GM21717 (cell line): ENCODE measurements at regions not wholly inside any gene's neighbourhood (a gene's known extent, or its start where the extent isn't known, plus 50 kb on each side); places are given as distances from the start of the nearest gene placed in this dataset.

Experiments
- ATAC-seq: cut with Tn5 transposase; IDR thresholded peaks from one replicate; pipeline ENCODE4 v1.9.1; 2021; ENCODE audit warnings: mild to moderate bottlenecking, moderate library complexity; ENCODE audit not compliant: unreplicated experiment

DNA sequence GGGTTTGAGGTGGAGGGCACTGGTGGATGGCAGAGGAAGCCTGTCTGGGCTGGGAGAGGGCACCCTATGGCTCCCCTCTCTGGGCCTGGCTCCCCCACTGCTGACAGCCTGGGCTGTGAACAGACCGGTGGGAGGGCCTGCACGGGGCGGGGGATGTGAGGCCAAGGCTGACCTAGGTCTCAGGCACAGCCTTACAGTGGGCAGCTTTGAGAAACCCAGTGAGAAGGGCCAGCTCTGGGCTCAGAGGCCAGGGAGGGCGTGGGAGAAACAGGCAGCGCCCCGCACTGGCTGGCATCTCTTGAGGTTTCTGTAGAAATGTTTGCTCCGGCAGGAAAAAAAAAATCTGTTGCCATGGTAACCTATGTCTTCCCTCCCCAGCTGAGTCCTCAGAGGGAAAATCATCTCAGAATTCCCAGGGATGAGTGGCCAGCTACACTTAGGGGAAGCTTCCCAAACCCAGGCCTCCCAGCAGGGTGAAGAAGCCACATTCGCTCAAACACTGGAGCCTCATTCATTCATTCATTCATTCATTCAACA, 71.7 kb upstream of the TAF1B start:
- no peak for ATAC-seq

DNA sequence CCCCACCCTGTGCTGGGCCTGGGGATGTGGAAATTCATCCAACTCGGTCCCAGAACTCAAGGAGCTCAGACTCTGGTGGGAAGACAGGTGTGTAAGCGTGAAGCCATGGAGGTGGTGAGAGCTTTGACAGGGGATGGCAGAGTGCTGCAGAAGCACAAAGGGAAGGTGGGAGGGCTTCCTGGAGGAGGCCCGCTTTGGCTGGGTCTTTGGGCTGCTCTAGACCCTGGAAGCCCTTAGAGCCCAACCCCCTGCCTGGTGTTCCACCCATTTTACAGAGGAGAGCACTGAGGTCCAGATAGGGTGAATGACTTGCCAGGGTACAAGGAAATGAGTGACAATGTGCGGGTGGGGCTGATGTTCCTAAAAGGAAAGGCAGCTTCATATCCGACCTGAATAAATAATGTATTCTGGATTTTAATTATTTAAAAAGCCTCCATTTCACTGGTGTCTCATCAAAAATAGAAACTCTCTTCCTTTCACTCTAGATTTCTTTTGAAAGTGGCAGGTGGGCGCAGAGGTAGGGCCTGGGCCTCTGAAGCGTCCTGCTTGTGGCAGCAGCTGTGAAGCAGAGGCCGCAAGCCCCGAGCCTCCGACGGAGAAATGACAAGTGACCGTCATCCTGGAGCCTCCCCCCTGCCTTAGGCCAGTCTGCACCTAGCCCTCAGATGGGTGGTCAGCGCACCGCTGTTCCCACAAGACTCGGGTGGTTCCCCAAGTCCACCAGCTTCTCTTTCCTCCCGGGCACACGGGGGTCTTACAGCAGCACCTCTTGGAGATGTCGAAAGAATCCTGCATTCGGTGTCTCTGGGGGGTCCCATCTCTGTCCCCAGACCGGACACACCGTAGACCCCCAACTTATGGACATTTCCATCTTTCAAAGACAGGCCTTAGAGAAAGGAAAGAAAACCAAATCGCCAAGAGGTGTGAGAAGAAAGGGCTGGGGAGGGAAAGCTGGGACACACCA, 71.0 kb upstream of the TAF1B start:
- no peak for ATAC-seq

DNA sequence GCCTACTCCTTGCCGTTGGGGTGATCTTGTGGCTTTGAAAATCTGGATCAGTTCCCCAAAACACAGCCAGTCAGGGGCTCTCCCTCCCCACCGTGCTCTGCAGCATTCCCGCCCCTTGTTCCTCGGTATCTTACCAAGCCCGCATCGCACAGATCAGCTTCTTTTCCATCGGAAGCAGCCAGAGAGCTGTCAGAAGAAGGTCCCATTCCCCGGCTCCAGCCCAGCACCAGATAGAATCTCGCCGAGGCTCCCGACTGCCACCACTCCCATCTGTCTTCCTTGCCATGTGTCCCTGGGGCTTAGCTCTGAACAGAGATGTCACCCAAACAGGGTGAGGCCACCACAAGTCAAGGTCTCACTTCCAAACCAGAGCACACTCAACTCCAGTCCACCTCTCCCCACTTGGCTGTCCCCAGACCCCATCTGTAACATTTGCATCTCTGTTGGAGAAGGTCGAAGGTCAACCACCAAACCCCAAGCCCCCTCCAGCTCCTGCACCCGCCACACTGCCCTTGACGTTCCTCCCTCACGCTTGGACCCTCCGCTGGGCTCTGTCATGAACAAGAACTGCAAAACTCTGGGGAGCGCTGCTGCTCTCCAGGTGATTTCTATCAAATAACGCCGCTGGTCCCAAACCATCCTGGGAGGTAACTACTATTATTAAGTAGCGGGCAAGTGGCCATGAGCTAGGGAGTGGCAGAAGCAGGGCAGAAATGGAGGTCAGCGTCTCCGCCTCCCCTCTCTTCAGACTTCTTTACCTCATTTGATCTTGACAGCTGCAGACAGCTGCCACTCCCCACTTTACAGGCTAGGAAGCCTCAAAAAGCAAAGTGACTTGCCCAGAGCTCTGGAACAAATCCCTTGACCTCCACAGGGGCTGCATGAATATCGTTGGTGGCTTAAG, 70.0 kb upstream of the TAF1B start:
- ATAC-seq, result no peak

DNA sequence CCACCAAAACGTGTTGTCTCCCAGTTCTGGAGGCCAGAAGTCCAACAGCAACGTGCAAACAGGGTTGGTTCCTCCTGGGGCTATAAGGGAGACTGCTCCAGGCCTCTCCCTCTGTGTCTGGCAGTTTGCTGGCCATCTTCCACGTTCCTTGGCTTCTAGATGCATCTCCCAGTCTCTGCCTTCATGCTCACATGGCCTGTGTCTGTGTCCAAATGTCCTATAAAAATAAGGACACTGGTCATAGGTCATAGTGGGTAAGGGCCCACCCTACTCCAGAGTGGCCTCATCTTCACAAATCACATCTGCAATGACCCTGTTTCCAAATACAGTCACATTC, 69.4 kb upstream of the TAF1B start:
- no peak for ATAC-seq

DNA sequence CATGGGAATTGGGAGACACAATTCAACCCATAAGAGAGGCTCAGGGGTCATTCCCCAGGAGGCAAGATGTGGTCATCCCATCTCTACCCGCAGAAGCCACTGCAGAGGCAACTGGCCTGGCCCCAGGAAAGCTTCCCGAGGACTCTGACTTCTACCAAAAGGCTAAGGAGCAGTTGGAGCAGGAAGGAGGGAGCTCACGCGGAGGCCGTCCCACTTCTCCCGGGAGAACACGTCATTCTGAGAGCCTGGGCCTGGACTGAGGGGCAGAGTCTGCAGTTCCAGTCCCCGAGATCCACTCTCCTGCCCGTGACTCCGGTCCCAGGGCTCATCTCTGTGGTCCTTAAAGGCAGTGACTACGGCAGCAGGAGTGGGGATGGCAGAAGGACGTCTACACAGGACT, 69.0 kb upstream of the TAF1B start:
- ATAC-seq, result no peak

DNA sequence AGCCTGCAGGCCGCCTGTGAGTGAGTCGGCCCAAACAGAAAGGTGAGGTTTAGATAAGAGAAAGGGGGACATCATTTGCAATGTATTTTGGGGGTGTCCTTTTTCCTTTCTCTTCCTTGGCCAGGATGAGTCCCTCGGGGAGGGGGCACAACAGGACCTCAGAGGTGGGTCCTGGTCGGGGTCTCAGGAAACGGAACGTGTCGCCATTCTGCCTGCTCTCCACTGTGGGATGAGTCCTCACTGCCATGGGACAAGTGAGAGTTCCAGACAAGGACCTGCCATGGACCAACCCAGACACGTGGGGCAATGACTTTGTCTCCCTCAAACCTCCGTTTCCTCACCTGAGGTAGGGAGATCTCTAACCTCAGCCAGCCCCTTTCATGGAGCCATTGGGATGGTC, 67.9 kb upstream of the TAF1B start:
- no peak for ATAC-seq

DNA sequence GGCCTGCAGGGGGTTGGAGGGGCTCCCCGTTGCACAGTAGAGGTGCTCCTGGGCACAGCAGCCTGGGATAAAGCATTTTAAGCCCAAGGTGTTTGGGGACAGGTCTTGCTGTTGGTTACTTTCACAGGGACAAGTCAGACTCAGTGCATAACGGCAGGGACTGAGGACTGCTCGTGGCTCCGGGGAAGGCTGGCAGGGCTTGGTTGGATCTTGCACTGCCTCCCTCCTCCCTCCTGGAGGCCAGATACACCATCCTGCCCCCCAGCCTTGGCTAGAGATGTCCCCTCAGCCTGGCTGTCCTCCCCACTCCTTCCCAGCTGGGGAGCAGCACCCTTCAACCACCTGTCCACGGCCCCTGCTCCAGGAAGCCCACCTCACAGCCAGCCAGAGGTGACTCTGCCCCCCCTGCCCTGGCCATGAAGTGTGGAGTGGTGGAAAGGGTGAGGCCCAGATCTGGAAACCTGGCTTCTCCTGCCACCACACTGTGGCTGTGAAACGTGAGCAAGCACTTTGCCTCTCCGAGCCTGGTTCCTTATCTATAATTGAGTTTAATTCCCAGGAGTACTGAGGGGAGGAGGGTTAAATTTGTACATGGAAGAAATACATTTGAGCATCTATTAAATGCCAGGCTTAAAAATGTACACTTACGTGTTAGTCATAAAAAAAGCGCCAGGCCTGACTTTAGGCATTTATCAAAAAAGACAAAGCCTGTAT, 67.1 kb upstream of the TAF1B start:
- ATAC-seq, result no peak

DNA sequence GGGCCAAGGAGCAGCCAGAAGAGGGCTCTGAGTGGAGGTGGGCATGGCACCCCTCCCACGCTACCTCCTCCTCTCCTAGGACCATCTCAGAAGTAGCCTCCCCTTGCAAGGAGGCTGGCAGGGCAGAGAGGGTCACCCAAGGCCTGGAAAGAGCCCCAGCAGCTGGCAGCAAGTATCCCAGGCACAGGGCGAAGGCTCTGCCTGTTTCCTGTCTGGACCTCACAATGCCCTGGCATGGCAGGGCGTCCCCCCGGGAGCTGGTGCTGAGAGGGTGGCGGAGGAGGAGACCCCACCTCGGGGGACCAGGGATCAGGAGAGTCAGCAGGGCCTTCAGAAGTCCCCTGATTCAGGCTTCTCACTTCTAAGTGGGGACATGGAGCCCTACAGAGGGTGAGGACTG, 66.2 kb upstream of the TAF1B start:
- no peak for ATAC-seq

DNA sequence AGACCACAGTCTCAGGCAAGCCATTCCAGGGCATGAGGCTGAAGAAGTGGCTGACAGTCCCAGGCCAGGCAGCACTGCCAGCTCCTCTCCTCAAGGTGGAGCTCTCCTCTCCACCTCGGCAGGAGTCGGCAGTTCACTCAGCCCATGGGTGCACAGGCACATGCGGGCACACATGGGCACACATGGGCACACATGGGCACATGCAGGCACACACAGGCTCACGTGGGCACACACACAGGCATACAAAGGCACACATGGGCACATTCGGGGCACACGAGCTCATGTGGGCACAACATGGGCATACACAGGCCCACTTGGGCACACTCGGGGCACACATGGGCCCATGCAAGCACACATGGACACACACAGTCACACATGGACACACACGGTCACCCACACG, 65.3 kb upstream of the TAF1B start:
- ATAC-seq, result no peak

DNA sequence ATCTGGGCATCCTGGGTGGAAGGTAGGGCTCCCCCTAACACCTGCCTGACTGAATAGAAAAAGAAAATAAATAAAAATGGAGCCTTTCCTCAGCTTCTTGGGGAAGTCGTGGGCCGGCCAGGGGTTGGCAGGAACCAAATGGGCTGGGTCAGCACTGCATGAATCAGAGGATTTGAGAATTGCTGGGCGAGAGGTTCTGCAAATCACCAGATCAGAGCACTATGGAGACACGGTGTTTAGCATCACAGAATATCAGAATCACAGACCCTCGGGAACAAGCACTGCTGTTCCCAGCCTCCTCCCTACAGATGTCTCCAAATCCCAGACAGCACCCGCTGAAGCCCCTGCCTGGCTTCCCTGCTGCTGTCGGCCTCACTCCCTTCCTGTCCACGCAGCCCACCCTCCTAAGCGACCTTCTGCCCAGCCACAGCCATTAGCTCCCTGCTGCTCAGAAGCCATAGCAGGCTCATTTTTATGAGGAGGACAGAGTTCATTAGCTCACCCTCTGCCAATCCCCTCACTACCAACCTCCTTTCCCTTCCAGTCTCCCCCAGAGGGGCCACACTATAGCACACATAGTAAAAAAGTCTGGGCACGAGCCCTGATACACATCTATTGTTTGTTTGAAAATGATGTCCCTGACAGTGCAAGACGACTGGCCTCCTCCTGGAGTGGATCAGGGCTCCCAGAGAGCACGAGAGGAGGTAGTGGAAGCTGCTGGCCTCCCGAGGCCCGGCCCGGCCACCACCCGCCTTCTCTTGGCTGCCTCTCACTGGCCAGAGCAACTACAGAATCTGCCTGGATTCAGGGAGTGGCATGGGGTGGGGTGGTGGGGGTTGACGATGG, 64.6 kb upstream of the TAF1B start:
- ATAC-seq, result no peak

DNA sequence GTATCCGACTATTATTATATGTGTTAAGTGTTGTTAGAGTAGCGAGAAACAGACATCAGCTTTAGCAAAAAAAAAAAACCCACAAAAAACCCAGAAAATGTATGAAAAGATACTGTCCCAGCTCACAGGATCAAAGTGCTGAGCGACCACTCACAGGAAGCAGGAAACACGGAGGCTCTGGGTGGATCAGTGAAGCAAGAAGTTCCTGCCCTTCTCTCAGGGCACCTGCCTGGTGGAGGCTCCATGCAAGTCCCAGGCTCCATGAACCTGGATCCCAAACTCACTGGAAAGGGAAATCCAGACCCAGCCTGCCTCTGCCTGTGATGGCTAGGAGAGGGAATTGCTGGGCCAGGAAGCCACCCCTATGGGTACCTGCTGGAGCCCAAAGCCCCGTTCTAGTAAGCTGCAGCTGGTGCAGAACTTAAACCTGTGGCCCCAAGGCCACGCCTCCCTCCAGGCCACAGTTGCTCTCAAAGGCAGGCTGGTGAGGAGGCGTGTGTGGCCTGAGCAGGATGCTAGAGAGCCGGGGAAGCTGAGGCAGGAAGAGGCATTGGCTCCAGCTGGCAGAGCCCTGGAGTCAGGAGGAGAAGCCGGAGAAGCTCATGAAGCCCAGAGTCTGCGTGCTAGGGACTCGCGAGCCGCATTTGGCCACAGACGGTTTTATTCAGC, 63.5 kb upstream of the TAF1B start:
- no peak for ATAC-seq

DNA sequence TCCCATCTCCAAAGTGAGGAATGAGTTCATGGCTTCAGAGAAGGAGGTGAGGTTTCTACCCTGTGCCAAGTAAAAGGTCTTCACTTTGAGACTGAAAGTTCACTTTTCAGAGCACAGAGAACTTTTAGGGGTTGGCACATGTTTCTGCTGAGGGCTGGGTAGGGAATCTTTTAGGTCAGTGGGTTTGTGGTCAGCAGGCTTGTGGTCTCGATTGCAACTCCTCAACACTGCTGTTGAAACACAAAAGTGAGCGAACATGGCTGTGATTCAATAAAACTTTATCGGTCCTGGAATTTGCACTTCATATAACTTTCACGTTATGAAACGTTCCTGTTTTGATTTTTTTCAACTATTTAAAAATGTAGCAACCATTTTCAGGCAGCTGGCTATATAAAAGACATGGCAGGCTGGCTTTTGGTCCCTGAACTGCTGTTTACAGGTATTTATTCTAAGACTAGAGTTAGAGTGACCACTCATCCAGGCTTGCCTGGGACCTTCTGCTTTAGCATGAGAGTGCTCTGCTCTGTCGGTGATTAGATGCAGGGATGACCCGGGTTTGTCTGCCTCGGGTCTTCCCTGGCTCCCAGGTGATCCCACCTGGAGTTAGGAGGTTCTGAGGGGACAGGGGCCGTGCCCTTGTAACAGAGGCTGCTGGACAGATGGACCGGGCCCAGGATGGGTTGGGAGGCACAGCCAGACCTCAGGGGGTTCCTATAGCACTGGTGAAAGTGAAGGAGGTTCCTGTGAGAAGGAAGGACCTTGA, 62.7 kb upstream of the TAF1B start:
- no peak for ATAC-seq

DNA sequence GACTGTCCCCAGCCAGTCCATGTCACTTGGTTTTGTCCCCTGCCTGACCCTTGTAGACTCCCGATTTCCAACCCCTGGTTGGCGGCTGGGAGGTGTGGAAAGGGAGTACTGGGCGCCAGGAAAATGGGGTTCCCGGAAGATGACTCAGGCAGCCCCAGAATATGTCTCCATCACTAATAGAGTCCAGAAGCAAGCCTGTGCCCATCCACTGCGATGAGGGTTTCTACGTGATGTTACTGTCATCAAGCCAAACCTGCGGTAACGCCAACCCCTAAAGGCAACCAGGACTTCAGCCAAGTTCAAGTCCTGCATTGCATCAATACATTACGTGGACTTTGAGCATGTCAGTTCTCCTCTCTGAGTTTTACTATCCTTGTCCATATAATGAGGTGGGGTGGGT, 62.0 kb upstream of the TAF1B start:
- no peak for ATAC-seq

DNA sequence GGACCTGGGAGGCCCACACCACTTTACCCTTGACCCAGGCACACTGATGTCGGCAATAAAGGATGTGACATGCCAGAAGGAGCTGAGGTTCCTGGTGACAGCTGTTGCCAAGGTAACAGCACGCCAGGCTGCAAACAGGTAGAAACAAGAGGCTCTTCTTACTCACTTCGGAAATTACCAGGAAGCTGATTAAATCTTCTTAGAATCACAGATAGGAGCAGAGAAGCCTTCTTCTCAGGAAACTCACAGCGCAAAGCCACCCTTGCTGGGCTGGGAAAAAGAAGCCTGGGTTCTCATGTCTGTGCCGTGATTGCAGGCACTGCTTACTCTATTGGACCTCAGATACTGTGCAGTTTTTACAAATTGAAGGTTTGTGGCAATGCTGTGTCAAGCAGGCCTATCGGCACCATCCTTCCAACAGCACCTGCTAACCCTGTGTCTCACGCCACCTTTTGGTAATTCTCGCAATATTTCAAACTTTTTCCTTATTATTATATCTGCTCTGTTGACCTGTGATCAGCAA, 61.0 kb upstream of the TAF1B start:
- ATAC-seq, result no peak

DNA sequence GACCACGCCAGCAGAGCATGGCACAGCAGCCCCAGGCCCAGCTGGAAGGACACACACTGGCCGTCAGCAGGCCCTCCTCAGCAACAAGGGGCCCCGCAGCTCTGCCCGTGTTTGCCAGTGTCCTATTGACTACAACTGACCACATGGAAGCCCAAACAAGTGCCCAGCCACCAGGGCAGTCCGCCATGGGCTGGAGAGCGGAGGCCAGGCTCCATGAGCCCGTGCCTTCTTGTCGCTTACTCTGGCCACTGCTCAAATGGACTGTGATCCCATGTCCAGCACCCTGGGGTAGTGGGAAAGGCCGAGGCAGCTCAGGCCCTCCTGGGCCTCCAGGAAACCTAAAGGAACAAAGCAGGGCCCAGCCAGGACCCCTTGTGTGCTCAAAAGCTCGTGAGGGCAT, 53.9 kb upstream of the TAF1B start:
- no peak for ATAC-seq

DNA sequence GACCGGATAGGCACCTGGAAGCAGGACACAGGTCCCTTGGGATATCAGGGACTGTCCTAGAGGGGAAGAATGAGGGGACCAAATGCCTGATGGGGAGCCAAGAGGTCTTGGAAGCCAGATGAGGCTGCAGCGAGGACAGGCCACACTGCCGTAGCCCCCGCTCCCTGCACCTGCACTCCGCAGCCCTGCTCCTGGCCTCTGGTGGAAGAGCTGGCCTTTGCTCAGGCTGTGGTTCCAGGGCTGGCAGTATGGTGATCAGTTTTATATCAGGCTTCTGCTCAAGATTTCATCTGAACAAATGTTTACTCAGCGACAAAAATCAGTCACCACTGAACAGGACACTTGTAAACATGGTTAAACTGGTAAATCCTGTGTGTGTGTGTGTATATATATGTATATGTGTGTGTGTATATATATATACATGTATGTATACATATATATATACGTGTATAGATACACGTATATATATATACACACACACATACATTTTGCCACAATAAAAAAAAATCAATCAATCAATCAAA, 52.5 kb upstream of the TAF1B start:
- no peak for ATAC-seq

DNA sequence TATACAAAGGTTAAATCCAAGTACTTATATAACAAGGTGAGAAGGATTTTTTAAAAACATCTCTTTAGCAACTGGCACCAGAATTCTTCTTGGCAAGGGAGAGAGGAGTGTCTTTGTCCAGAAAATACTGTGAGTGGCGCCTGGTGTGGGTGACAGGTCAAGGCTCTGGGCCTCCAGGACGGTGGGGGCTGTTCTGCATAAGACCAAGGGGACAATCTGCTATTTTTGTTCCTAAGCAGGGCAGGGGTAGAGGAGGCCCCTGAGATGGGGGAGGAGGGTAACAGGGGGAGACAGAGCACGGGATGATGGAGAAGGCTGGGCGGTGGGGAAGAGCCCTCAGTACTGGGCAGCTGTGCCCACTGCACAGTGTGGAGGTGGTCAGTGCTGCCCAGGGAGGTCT, 51.6 kb upstream of the TAF1B start:
- ATAC-seq, result no peak

DNA sequence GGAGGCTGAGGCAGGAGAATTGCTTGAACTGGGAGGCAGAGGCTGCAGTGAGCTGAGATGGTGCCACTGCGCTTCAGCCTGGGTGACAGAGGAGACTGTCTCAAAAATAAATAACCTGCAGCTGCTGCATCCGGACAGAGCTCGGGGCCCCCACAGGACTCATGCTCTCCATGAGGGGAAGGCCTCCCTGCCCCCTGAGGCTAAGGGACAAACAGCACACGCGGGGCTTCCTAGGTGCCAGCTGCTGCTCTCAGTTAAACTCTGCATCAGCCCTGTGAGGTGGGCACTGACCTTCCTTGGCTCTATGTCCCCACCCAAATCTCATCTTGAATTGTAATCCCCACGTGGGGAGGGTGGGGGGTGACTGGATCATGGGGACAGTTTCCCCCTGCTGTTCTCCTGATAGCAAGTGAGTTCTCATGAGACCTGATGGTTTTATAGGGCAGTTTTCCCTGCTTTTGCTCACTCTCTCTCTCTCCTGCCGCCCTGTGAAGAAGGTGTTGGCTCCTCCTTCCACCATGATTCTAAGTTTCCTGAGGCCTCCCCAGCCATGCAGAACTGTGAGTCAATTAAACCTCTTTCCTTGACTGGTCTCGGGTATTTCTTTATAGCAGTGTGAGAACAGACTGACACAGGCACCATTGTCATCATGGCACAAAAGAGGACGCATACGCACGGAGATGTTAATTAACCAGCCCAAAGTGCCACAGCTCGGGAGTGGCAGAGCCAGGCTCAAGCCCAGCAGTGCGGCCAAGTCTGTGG, 49.9 kb upstream of the TAF1B start:
- ATAC-seq, result no peak
